HEK293 (cell line): ENCODE measurements at regions not wholly inside any gene's neighbourhood (a gene's known extent, or its start where the extent isn't known, plus 50 kb on each side); places are given as distances from the start of the nearest gene placed in this dataset.

Source experiments
- CTCF ChIA-PET: fragments of 350-600 bp; formaldehyde crosslinking; extraction: SDS; loops from one replicate; lab custom pipeline; 2021; ENCODE audit warnings: antibody characterized with exemption; lab: Yijun Ruan, JAX
- POLR2A ChIA-PET: fragments of 300-600 bp; formaldehyde crosslinking; extraction: SDS; loops from one replicate; lab custom pipeline; 2020; ENCODE audit warnings: antibody characterized with exemption, inconsistent platforms; lab: Yijun Ruan, JAX
- H3K27ac ChIP-seq: fragments of 200-500 bp; sonication (Bioruptor generic); 2 replicates; pipeline ENCODE4 v1.5.1; 2014; ENCODE audit warnings: low read depth, low read length, control low read depth, inconsistent platforms; ENCODE audit errors: extremely low read depth
- H3K36me3 ChIP-seq, 2 experiments: fragments of 200-500 bp in 1 of 2; sonication (Bioruptor generic) in 1 of 2; 1 replicate in 1 of 2; 2 replicates in 1 of 2; pipeline ENCODE4 v1.5.1; 2014 to 2017; ENCODE audit warnings: inconsistent platforms in 2 of 2, low read length in 2 of 2; ENCODE audit not compliant: control insufficient read depth in 2 of 2, insufficient read depth in 1 of 2
- H3K4me1 ChIP-seq: fragments of 200-500 bp; sonication (Bioruptor generic); 2 replicates; pipeline ENCODE4 v1.5.1; 2014; ENCODE audit warnings: mild to moderate bottlenecking, low read length, inconsistent platforms; ENCODE audit not compliant: control insufficient read depth, insufficient read depth
- H3K4me3 ChIP-seq: 2 replicates; pipeline ENCODE4 v1.5.1; 2011; ENCODE audit warnings: low read depth, mild to moderate bottlenecking, control low read depth, low read length, moderate library complexity
- H3K9me3 ChIP-seq: fragments of 200-500 bp; sonication (Bioruptor generic); 2 replicates; pipeline ENCODE4 v1.5.1; 2014; ENCODE audit warnings: low read depth, low read length, inconsistent platforms; ENCODE audit not compliant: control insufficient read depth, insufficient read depth
- CTCF ChIP-seq: fragments of 450-650 bp; formaldehyde crosslinking; IDR thresholded peaks from 2 replicates; pipeline ENCODE4 v1.5.1; 2016; ENCODE audit warnings: missing biosample characterization, missing genetic modification characterization
- FEZF1 ChIP-seq: fragments of 450-650 bp; formaldehyde crosslinking; IDR thresholded peaks from 2 replicates; pipeline ENCODE4 v1.5.1; 2016; ENCODE audit warnings: missing biosample characterization, missing genetic modification characterization
- KLF7 ChIP-seq: fragments of 450-650 bp; formaldehyde crosslinking; IDR thresholded peaks from 2 replicates; pipeline ENCODE4 v1.5.1; 2016; ENCODE audit warnings: missing biosample characterization, missing genetic modification characterization, borderline replicate concordance
- SP2 ChIP-seq: fragments of 450-650 bp; formaldehyde crosslinking; IDR thresholded peaks from 2 replicates; pipeline ENCODE4 v1.5.1; 2016; ENCODE audit warnings: missing biosample characterization, missing genetic modification characterization
- ZBTB20 ChIP-seq: fragments of 450-650 bp; formaldehyde crosslinking; IDR thresholded peaks from 2 replicates; pipeline ENCODE4 v1.5.1; 2016; ENCODE audit warnings: missing biosample characterization, missing genetic modification characterization
- ZFP37 ChIP-seq: fragments of 450-650 bp; formaldehyde crosslinking; IDR thresholded peaks from 2 replicates; pipeline ENCODE4 v1.5.1; 2016; ENCODE audit warnings: missing biosample characterization, missing genetic modification characterization
- ZFP41 ChIP-seq: fragments of 450-650 bp; formaldehyde crosslinking; IDR thresholded peaks from 2 replicates; pipeline ENCODE4 v1.5.1; 2016; ENCODE audit warnings: missing biosample characterization, missing genetic modification characterization, borderline replicate concordance
- ZNF148 ChIP-seq: fragments of 450-650 bp; formaldehyde crosslinking; IDR thresholded peaks from 2 replicates; pipeline ENCODE4 v1.5.0; 2017; ENCODE audit warnings: missing biosample characterization, missing genetic modification characterization, borderline replicate concordance
- ZNF155 ChIP-seq: fragments of 450-650 bp; formaldehyde crosslinking; IDR thresholded peaks from 2 replicates; pipeline ENCODE4 v1.5.1; 2016; ENCODE audit warnings: missing biosample characterization, missing genetic modification characterization
- ZNF2 ChIP-seq: fragments of 450-650 bp; formaldehyde crosslinking; IDR thresholded peaks from 2 replicates; pipeline ENCODE4 v1.5.1; 2016; ENCODE audit warnings: missing biosample characterization, missing genetic modification characterization
- ZNF214 ChIP-seq: fragments of 450-650 bp; formaldehyde crosslinking; IDR thresholded peaks from 2 replicates; pipeline ENCODE4 v1.5.1; 2017; ENCODE audit warnings: missing biosample characterization, mild to moderate bottlenecking, missing genetic modification characterization, borderline replicate concordance
- ZNF26 ChIP-seq: fragments of 450-650 bp; formaldehyde crosslinking; IDR thresholded peaks from 2 replicates; pipeline ENCODE4 v1.5.1; 2016; ENCODE audit warnings: missing biosample characterization, missing genetic modification characterization
- ZNF366 ChIP-seq: fragments of 450-650 bp; formaldehyde crosslinking; conservative IDR thresholded peaks from 2 replicates; pipeline ENCODE4 v1.5.1; 2016; ENCODE audit warnings: missing biosample characterization, missing genetic modification characterization
- ZNF488 ChIP-seq: fragments of 450-650 bp; formaldehyde crosslinking; IDR thresholded peaks from 2 replicates; pipeline ENCODE4 v1.5.1; 2016; ENCODE audit warnings: missing biosample characterization, missing genetic modification characterization
- ZNF555 ChIP-seq: fragments of 450-650 bp; formaldehyde crosslinking; conservative IDR thresholded peaks from 2 replicates; pipeline ENCODE4 v1.5.1; 2017; ENCODE audit warnings: missing biosample characterization, mild to moderate bottlenecking, missing genetic modification characterization, inconsistent platforms
- ZNF560 ChIP-seq: fragments of 450-650 bp; formaldehyde crosslinking; IDR thresholded peaks from 2 replicates; pipeline ENCODE4 v1.5.1; 2017; ENCODE audit warnings: missing biosample characterization, missing genetic modification characterization, borderline replicate concordance
- ZNF639 ChIP-seq: fragments of 450-650 bp; formaldehyde crosslinking; IDR thresholded peaks from 2 replicates; pipeline ENCODE4 v1.5.1; 2016; ENCODE audit warnings: missing biosample characterization, missing genetic modification characterization
- ZNF76 ChIP-seq: fragments of 450-650 bp; formaldehyde crosslinking; IDR thresholded peaks from 2 replicates; pipeline ENCODE4; 2016; ENCODE audit warnings: low read depth, missing biosample characterization, missing genetic modification characterization, borderline replicate concordance
- ZNF776 ChIP-seq: fragments of 450-650 bp; formaldehyde crosslinking; IDR thresholded peaks from 2 replicates; pipeline ENCODE4 v1.5.0; 2017; ENCODE audit warnings: missing biosample characterization, missing genetic modification characterization, borderline replicate concordance
- ZNF785 ChIP-seq: fragments of 450-650 bp; formaldehyde crosslinking; IDR thresholded peaks from 2 replicates; pipeline ENCODE4 v1.5.1; 2016; ENCODE audit warnings: missing biosample characterization, missing genetic modification characterization
- ZNF843 ChIP-seq: fragments of 450-650 bp; formaldehyde crosslinking; IDR thresholded peaks from 2 replicates; pipeline ENCODE4 v1.5.1; 2016; ENCODE audit warnings: missing biosample characterization, missing genetic modification characterization
- ZSCAN16 ChIP-seq: fragments of 450-650 bp; formaldehyde crosslinking; IDR thresholded peaks from 2 replicates; pipeline ENCODE4 v1.5.1; 2016; ENCODE audit warnings: missing biosample characterization, missing genetic modification characterization

GRCh38 chr6:27026361-27026760 is 221.1 kb upstream of the PRSS16 start:
- POLR2A ChIA-PET = no interaction called here
- no peaks in the 10 kb centered on the region for H3K36me3 ChIP-seq
- CTCF ChIA-PET = interaction anchor here (0.5 to 1.1 kb wide), 3 partner anchors 47 to 969 kb away, joined by 3 to 6 read pairs (median 3); no protein-coding TSS in a partner anchor

GRCh38 chr6:27031302-27031701 is 216.2 kb upstream of the PRSS16 start:
- H3K9me3 ChIP-seq = no peaks in the 10 kb centered on the region
- TF ChIP-seq ZNF148 (no peak), ZNF488 (tag by site-specific recombination) (no peak), ZNF26 (tag by site-specific recombination) (no peak), CTCF (tag by site-specific recombination) (no peak), ZNF560 (tag by site-specific recombination) (no peak), ZNF555 (tag by site-specific recombination) (no peak), ZNF76 (no peak), FEZF1 (tag by site-specific recombination) (peak; percentile 85)
- H3K4me3 ChIP-seq = no peak overlapping the region
- no peaks in the 10 kb centered on the region for H3K4me1 ChIP-seq
- H3K27ac ChIP-seq = no peak overlapping the region
- CTCF ChIA-PET = no interaction called here
- POLR2A ChIA-PET = no interaction called here
- no peaks in the 10 kb centered on the region for H3K36me3 ChIP-seq

More at GRCh38 chr6:27026361-27026760, 221.1 kb upstream of the PRSS16 start:
- H3K4me1 ChIP-seq = no peaks in the 10 kb centered on the region
- H3K9me3 ChIP-seq = no peaks in the 10 kb centered on the region
- H3K4me3 ChIP-seq = no peak overlapping the region
- TF ChIP-seq SP2 (tag by site-specific recombination) = no peak
- H3K27ac ChIP-seq = no peak overlapping the region

- ChIA-PET POLR2A (interaction anchor here (0.5 kb wide), 1 partner anchor 680 kb away, joined by 3 read pairs; no protein-coding TSS in a partner anchor), CTCF (interaction anchor here (1.2 kb wide), 1 partner anchor 41 kb away, joined by 4 read pairs; no protein-coding TSS in a partner anchor)
- no peak overlapping the region for H3K4me3 ChIP-seq
- no peaks in the 10 kb centered on the region for H3K9me3 ChIP-seq
- H3K36me3 ChIP-seq = no peaks in the 10 kb centered on the region
- no peaks in the 10 kb centered on the region for H3K4me1 ChIP-seq
- H3K27ac ChIP-seq = no peak overlapping the region
- TF ChIP-seq ZBTB20 (no peak), ZNF785 (tag by site-specific recombination) (no peak), ZFP41 (tag by site-specific recombination) (no peak), ZNF2 (tag by site-specific recombination) (no peak), KLF7 (tag by site-specific recombination) (no peak), ZFP37 (tag by site-specific recombination) (no peak), ZNF155 (no peak), ZNF214 (tag by site-specific recombination) (no peak), ZNF366 (tag by site-specific recombination) (no peak), ZNF639 (tag by site-specific recombination) (no peak), ZSCAN16 (tag by site-specific recombination) (no peak), ZNF843 (tag by site-specific recombination) (no peak), ZNF776 (tag by site-specific recombination) (no peak)
Observed at GRCh38 chr6:27038498-27038897, 209.0 kb upstream of the PRSS16 start.
